Prostate gland (tissue), 2 donors: ENCODE measurements at regions not wholly inside any gene's neighbourhood (a gene's known extent, or its start where the extent isn't known, plus 50 kb on each side); places are given as distances from the start of the nearest gene placed in this dataset.

ENCODE experiments used
- DNase-seq: peaks from one replicate; pipeline ENCODE4 v3.0.0-alpha.2; 2019; ENCODE audit warnings: low spot score
- H3K27ac ChIP-seq, 2 donors: fragments of 200-600 bp; sonication (generic); 2 replicates each; pipeline ENCODE4 v1.5.1; 2017 to 2019
- H3K27me3 ChIP-seq: fragments of 200-600 bp; sonication (generic); replicated peaks from 2 replicates; pipeline ENCODE4 v1.5.1; 2019; ENCODE audit not compliant: insufficient read depth
- H3K36me3 ChIP-seq, 2 donors: fragments of 200-600 bp; sonication (generic); 1 replicate in 1 of 2; 2 replicates in 1 of 2; pipeline versions ENCODE4 v1.5.1 to v1.8.1; 2017 to 2019
- H3K4me1 ChIP-seq: fragments of 200-600 bp; sonication (generic); replicated peaks from 2 replicates; pipeline ENCODE4 v1.5.1; 2019
- H3K4me3 ChIP-seq, 2 donors: fragments of 200-600 bp; sonication (generic); 2 replicates each; pipeline ENCODE4 v1.5.1; 2017 to 2019
- H3K9me3 ChIP-seq: fragments of 200-600 bp; sonication (generic); 2 replicates; pipeline ENCODE4 v1.5.1; 2017
- POLR2A ChIP-seq: fragments of 450-650 bp; IDR thresholded peaks from one replicate; pipeline ENCODE4 v1.6.1; 2016; ENCODE audit warnings: antibody characterized with exemption, mild to moderate bottlenecking
- POLR2AphosphoS5 ChIP-seq: sonication (generic); formaldehyde crosslinking; IDR thresholded peaks from one replicate; pipeline ENCODE4 v1.6.1; 2017; ENCODE audit warnings: antibody characterized with exemption
- WGBS: methylation state at CpG from one replicate; pipeline ENCODE4 v1.1.5; 2018; 5-methylcytosine and 5-hydroxymethylcytosine counted together
- intact Hi-C: fragments of 100-400 bp; cut with DNase I; formaldehyde crosslinking; loops from one replicate; pipeline ENCODE4 v1.14.2; 2022
- TF ChIP-seq, protein P1 (sequence below), 4 experiments: fragments of 200-600 bp in 2 of 4; fragments of 450-650 bp in 2 of 4; sonication (generic) in 2 of 4; IDR thresholded peaks; 1 replicate in 3 of 4; 2 replicates in 1 of 4; pipeline ENCODE4 v1.5.1; 2016 to 2019; ENCODE audit warnings: antibody characterized with exemption in 4 of 4, mild to moderate bottlenecking in 2 of 4, moderate library complexity in 2 of 4

DNA sequence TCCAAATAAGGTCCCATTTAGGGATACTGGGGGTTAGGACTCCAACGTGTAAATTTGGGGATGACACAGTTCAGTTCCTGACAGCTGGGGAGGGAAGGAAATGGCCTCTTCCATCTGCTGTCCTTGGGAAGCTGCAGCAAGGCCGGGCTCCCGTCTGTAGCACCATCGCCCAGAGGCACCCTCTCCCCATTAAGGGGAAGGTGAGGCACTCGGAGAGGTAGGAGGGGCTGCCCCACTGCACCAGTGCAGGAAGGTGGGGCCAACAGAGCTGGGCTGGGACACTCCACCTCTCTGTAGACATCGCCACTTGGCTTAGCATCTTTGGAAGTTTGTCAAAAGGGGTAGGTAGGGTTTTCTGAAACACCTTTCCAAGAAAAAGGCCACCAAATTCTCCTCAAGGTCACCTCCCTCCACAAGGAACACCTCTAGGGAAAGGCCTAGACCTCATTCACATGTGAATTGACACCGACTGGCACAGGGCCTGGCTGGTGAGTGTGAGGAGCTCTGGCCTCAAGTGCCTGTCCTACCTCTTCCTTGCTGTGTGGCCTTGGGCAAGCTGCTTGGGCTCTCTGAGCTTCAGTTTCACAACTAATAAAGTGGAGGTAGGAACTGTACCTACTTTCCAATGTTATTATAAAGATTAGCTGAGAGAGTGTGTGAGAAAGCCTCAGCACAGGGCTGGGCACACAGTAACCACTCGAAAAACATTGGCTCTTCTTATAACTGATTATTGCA is 75.0 kb upstream of the NEURL1B start:
- Histone ChIP-seq H3K27me3 (no peaks in the 10 kb centered on the region), H3K36me3 (no peaks in the 10 kb centered on the region), H3K4me1 (peaks cover 25% of the 10 kb centered on the region), H3K27ac (peak overlapping the region; percentile 73 to 75), H3K4me3 (no peak overlapping the region), H3K9me3 (no peaks in the 10 kb centered on the region)
- 84% methylated on average over 8 of the region's 8 CpGs for WGBS
- DNase-seq: no peak
- no peak for TF ChIP-seq POLR2AphosphoS5
- TF ChIP-seq, protein P1, sequence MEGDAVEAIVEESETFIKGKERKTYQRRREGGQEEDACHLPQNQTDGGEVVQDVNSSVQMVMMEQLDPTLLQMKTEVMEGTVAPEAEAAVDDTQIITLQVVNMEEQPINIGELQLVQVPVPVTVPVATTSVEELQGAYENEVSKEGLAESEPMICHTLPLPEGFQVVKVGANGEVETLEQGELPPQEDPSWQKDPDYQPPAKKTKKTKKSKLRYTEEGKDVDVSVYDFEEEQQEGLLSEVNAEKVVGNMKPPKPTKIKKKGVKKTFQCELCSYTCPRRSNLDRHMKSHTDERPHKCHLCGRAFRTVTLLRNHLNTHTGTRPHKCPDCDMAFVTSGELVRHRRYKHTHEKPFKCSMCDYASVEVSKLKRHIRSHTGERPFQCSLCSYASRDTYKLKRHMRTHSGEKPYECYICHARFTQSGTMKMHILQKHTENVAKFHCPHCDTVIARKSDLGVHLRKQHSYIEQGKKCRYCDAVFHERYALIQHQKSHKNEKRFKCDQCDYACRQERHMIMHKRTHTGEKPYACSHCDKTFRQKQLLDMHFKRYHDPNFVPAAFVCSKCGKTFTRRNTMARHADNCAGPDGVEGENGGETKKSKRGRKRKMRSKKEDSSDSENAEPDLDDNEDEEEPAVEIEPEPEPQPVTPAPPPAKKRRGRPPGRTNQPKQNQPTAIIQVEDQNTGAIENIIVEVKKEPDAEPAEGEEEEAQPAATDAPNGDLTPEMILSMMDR (IDR thresholded peaks at IDR 0.05): no peak
- no peak for TF ChIP-seq POLR2A
- intact Hi-C loops: no loop called here

DNA sequence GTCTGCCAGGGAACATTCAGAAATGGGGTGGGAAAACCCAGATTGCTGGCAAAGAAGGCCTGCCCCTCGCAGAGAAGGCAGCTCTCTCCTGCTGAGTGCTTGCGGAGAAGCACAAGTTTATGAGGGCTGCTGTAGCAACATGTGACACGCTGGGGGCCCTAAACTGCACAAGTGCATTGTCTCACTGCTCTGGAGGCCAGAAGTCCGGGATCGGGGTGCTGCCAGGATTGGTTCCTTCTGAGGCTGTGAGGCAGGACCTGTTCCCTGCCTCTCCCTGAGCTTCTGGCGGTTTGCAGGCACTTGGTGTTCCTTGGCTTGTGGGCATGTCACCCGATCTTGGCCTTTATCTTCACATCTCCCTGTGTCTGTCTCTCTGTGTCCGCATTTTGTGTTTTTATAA is 75.6 kb upstream of the NEURL1B start:
- intact Hi-C loops: no loop called here
- no peaks in the 10 kb centered on the region for H3K27me3 ChIP-seq
- no peak overlapping the region for H3K4me3 ChIP-seq
- WGBS: 31% methylated on average over 8 of the region's 8 CpGs
- H3K36me3 ChIP-seq: no peaks in the 10 kb centered on the region
- H3K9me3 ChIP-seq: no peaks in the 10 kb centered on the region
- H3K4me1 ChIP-seq: peaks cover 25% of the 10 kb centered on the region
- peak overlapping the region; percentile 73 to 75 for H3K27ac ChIP-seq
- peak; percentile 53 for DNase-seq
- peak; percentile 73 for TF ChIP-seq POLR2AphosphoS5
- TF ChIP-seq, protein P1 (IDR thresholded peaks at IDR 0.05): no peak

DNA sequence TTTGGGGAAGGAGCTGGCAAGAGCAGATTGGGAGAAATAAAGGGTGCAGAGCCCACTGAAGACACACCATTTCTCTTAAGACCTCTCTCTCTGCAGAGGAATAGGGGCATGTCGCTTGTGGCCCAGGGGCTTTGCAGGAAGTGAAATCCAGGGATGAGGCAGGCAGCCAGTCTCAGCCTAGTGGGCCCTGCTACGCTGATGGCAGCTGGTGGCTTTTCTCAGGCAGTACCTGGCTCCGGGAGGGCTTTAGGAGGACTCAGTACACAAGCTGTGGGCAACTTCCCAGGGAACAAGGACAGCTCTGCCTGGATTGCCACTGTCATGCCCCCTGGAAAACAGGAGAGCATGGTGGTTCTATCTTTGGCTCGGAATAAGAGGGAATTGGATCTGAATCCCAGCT is 76.2 kb upstream of the NEURL1B start:
- H3K9me3 ChIP-seq: no peaks in the 10 kb centered on the region

DNA sequence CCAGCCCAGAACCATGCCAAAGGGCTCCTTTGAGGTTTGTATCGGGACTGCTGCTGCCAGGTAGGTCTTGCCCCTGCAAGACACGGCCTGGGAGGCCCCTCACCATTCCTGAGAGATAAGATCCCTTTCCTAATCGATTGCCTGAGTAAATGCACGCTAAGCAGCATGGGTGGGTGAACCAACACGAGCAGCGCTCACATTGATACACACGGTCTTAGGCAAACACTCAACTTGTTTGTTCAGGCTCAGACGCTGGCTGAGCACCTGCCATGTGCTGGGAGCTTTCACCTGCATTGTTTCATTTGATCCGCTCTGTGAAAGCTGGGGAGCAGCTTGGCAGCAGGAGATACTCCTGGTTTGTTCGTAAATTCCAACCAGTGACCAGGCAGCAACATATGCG is 76.9 kb upstream of the NEURL1B start:
- H3K36me3 ChIP-seq: no peaks in the 10 kb centered on the region
- H3K27ac ChIP-seq: peak overlapping the region; percentile 73 to 75
- no peaks in the 10 kb centered on the region for H3K9me3 ChIP-seq
- H3K4me1 ChIP-seq: peaks cover 25% of the 10 kb centered on the region
- WGBS: 37% methylated on average over 11 of the region's 11 CpGs
- intact Hi-C loops: no loop called here
- DNase-seq: peak; percentile 70
- H3K4me3 ChIP-seq: no peak overlapping the region
- H3K27me3 ChIP-seq: no peaks in the 10 kb centered on the region
- TF ChIP-seq, protein P1 (IDR thresholded peaks at IDR 0.05): no peak
- TF ChIP-seq POLR2AphosphoS5: peak; percentile 71

More for the DNA sequence above, 76.2 kb upstream of the NEURL1B start:
- TF ChIP-seq POLR2AphosphoS5: no peak
- no peak for TF ChIP-seq POLR2A
- TF ChIP-seq, protein P1 (IDR thresholded peaks at IDR 0.05): no peak
- DNase-seq: no peak
- Histone ChIP-seq H3K27me3 (no peaks in the 10 kb centered on the region), H3K36me3 (no peaks in the 10 kb centered on the region), H3K4me1 (peaks cover 25% of the 10 kb centered on the region), H3K27ac (peak overlapping the region; percentile 73 to 75), H3K4me3 (no peak overlapping the region)
- 66% methylated on average over 4 of the region's 4 CpGs for WGBS
- intact Hi-C loops: no loop called here

DNA sequence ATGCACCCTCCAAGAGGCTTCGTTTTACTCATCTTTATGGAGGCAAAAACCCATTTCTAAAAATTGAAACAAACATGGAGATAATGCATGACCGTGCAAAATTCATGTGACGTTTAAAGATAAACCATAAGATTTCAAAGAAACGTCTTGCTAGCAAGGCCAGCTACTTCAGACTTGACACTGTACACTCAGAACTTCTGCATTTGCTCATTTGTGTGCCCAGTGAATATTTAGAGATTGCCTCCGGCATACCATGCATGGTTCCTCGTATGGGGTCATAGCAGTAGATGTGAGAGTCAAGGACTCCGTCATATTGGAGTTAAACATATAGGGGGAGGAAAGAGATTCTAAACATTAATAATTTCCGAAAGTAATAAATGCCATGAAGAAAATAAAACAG is 78.6 kb upstream of the NEURL1B start:
- intact Hi-C loops: no loop called here
- Histone ChIP-seq H3K27me3 (no peaks in the 10 kb centered on the region), H3K36me3 (no peaks in the 10 kb centered on the region), H3K4me1 (peaks cover 33% of the 10 kb centered on the region), H3K27ac (peak overlapping the region in 1 of 2 donors; percentile 73), H3K9me3 (no peaks in the 10 kb centered on the region), H3K4me3 (no peak overlapping the region)
- no peak for DNase-seq
- 83% methylated on average over 8 of the region's 8 CpGs for WGBS
- TF ChIP-seq, protein P1 (IDR thresholded peaks at IDR 0.05): no peak
- TF ChIP-seq POLR2A (no peak), POLR2AphosphoS5 (no peak)
